GM21381 (cell line): ENCODE measurements at regions not wholly inside any gene's neighbourhood (a gene's known extent, or its start where the extent isn't known, plus 50 kb on each side); places are given as distances from the start of the nearest gene placed in this dataset.

ENCODE experiments used
- ATAC-seq: cut with Tn5 transposase; IDR thresholded peaks from one replicate; pipeline ENCODE4 v1.9.1; 2021; ENCODE audit warnings: mild to moderate bottlenecking, moderate library complexity; ENCODE audit not compliant: unreplicated experiment

GRCh38 chr13:90402613-90403012 is 944.9 kb upstream of the MIR17HG start:
- ATAC-seq: no peak

- ATAC-seq: no peak
Measured at GRCh38 chr13:90403330-90404082, 944.0 kb upstream of the MIR17HG start.

- no peak for ATAC-seq
Measured at GRCh38 chr13:90405301-90405700, 942.2 kb upstream of the MIR17HG start.

- no peak for ATAC-seq
Measured at GRCh38 chr13:90412980-90413379, 934.5 kb upstream of the MIR17HG start.

- ATAC-seq: no peak
Measured at GRCh38 chr13:90413548-90413947, 933.9 kb upstream of the MIR17HG start.

GRCh38 chr13:90414691-90415596 is 932.5 kb upstream of the MIR17HG start:
- no peak for ATAC-seq

GRCh38 chr13:90415902-90416301 is 931.6 kb upstream of the MIR17HG start:
- ATAC-seq: no peak

- ATAC-seq: no peak
Measured at GRCh38 chr13:90416519-90416918, 931.0 kb upstream of the MIR17HG start.

GRCh38 chr13:90416938-90417337 is 930.5 kb upstream of the MIR17HG start:
- no peak for ATAC-seq

GRCh38 chr13:90420683-90421082 is 926.8 kb upstream of the MIR17HG start:
- no peak for ATAC-seq

GRCh38 chr13:90427322-90428272 is 919.9 kb upstream of the MIR17HG start:
- ATAC-seq: no peak

- no peak for ATAC-seq
Measured at GRCh38 chr13:90428522-90429210, 918.8 kb upstream of the MIR17HG start.

GRCh38 chr13:90430127-90430526 is 917.4 kb upstream of the MIR17HG start:
- no peak for ATAC-seq

GRCh38 chr13:90436697-90437096 is 910.8 kb upstream of the MIR17HG start:
- ATAC-seq: no peak

GRCh38 chr13:90438576-90438975 is 908.9 kb upstream of the MIR17HG start:
- ATAC-seq: no peak

- no peak for ATAC-seq
Measured at GRCh38 chr13:90443268-90443667, 904.2 kb upstream of the MIR17HG start.

GRCh38 chr13:90444232-90444631 is 903.3 kb upstream of the MIR17HG start:
- no peak for ATAC-seq

- ATAC-seq: no peak
Measured at GRCh38 chr13:90445179-90445578, 902.3 kb upstream of the MIR17HG start.

- ATAC-seq: no peak
Measured at GRCh38 chr13:90447034-90447733, 900.3 kb upstream of the MIR17HG start.

- no peak for ATAC-seq
Measured at GRCh38 chr13:90447734-90448101, 899.8 kb upstream of the MIR17HG start.
